Activated CD8-positive, alpha-beta memory T cell treated with anti-CD3 and anti-CD28 coated beads, Interleukin-2, amount 10 ng/mL, durations not matched to agents 7 days and 5 days (primary cell): ENCODE measurements at regions not wholly inside any gene's neighbourhood (a gene's known extent, or its start where the extent isn't known, plus 50 kb on each side); places are given as distances from the start of the nearest gene placed in this dataset.
"Not testable (repeated sequence)": the region's sequence is repeated elsewhere in the genome, so short reads cannot be mapped to it uniquely, and the experiment has no call there.

ENCODE experiments used
- ATAC-seq: fragments of 150-1000 bp; cut with Tn5 transposase; one replicate; pipeline ENCODE4 v1.10.0; 2021; ENCODE audit warnings: moderate library complexity
- CTCF ChIA-PET: fragments of 350-600 bp; sonication (Branson Sonifier 250); formaldehyde crosslinking; loops from one replicate; lab custom pipeline; 2021; ENCODE audit warnings: antibody characterized with exemption; lab: Charles Lee
- DNase-seq: peaks from one replicate; pipeline ENCODE4 v3.0.0-alpha.2; 2020
- H3K27ac Mint-ChIP-seq: one replicate; pipeline ENCODE4 v1.8.0; 2021; ENCODE audit warnings: mild to moderate bottlenecking, mixed read lengths
- H3K27me3 Mint-ChIP-seq: one replicate; pipeline ENCODE4 v1.8.0; 2021; ENCODE audit warnings: mixed read lengths
- H3K36me3 Mint-ChIP-seq: one replicate; pipeline ENCODE4 v1.8.0; 2021; ENCODE audit warnings: mild to moderate bottlenecking, mixed read lengths
- H3K4me1 Mint-ChIP-seq: one replicate; pipeline ENCODE4 v1.8.0; 2021; ENCODE audit warnings: mixed read lengths
- H3K4me3 Mint-ChIP-seq: one replicate; pipeline ENCODE4 v1.8.0; 2021; ENCODE audit warnings: mild to moderate bottlenecking, moderate library complexity, mixed read lengths
- H3K9me3 Mint-ChIP-seq: one replicate; pipeline ENCODE4 v1.8.0; 2022; ENCODE audit warnings: low read depth, mixed read lengths

DNA sequence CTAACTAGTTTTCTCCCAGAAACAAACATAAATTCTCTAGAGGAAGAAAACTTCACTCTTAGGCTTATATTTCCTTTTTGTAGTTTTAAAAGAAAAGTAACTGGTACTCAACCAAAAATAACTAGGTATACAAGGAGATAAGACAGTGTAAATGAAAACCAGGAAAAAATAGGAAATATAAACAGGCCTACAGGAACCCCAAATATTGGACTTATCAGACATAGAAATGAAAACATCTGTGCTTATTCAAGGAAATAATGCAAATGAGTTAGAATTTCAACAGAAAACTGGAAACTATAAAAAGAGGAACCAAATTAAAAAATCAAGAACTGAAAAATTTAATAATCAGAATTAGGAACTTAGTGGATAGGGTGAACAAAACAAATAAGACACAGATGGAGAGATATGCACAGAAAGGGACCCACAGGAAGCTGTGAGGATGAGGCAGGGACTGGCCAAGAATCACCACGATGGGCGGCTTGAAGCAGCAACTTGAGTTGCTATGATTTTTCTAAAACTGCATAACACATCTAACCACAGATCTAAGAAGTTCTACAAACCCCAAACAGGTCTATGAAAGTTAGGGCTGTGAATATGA, 67.5 kb upstream of the ACTRT2 start:
- DNase-seq, result no peak

GRCh38 chr1:2955652-2956051, 65.6 kb upstream of the ACTRT2 start:
- Mint-ChIP-seq H3K4me1 (no peaks in the 10 kb centered on the region), H3K9me3 (peaks cover 17% of the 10 kb centered on the region), H3K27ac (no peak overlapping the region), H3K4me3 (no peak overlapping the region), H3K27me3 (no peaks in the 10 kb centered on the region), H3K36me3 (no peaks in the 10 kb centered on the region)
- CTCF ChIA-PET, result no interaction called here
- ATAC-seq, result no peak
- no peak for DNase-seq

More for the DNA sequence above, 67.5 kb upstream of the ACTRT2 start:
- Mint-ChIP-seq H3K9me3 (peaks cover 17% of the 10 kb centered on the region), H3K27me3 (no peaks in the 10 kb centered on the region), H3K27ac (no peak overlapping the region), H3K4me1 (no peaks in the 10 kb centered on the region), H3K4me3 (no peak overlapping the region), H3K36me3 (no peaks in the 10 kb centered on the region)
- CTCF ChIA-PET, result no interaction called here
- no peak for ATAC-seq

- peaks cover 17% of the 10 kb centered on the region for H3K9me3 Mint-ChIP-seq
- no peaks in the 10 kb centered on the region for H3K36me3 Mint-ChIP-seq
- no peak for ATAC-seq
- DNase-seq, result no peak
- no peak overlapping the region for H3K4me3 Mint-ChIP-seq
- H3K27ac Mint-ChIP-seq, result no peak overlapping the region
- no peaks in the 10 kb centered on the region for H3K4me1 Mint-ChIP-seq
- H3K27me3 Mint-ChIP-seq, result no peaks in the 10 kb centered on the region
- CTCF ChIA-PET, result no interaction called here
Measured at GRCh38 chr1:2956576-2956975, 64.7 kb upstream of the ACTRT2 start.

GRCh38 chr1:2957329-2957728, 63.9 kb upstream of the ACTRT2 start:
- Mint-ChIP-seq H3K36me3 (no peaks in the 10 kb centered on the region), H3K27me3 (no peaks in the 10 kb centered on the region)

DNA sequence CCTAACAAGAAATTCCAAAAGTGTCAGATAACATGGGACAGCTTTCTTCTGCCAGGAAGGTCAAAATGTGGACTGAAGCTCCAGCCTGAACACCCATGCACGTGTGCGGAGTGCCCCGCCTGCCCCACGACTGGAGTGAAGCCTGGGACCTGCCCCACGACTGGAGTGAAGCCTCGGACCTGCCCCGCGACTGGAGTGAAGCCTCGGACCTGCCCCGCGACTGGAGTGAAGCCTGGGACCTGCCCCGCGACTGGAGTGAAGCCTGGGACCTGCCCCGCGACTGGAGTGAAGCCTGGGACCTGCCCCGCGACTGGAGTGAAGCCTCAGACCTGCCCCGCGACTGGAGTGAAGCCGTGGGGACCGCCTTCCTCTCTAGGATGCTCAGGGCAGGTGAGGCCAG, 61.4 kb upstream of the ACTRT2 start:
- not testable (repeated sequence) for H3K27ac Mint-ChIP-seq

More at GRCh38 chr1:2957329-2957728, 63.9 kb upstream of the ACTRT2 start:
- no peaks in the 10 kb centered on the region for H3K4me1 Mint-ChIP-seq
- DNase-seq (no peak), ATAC-seq (no peak)
- no peak overlapping the region for H3K4me3 Mint-ChIP-seq
- no peak overlapping the region for H3K27ac Mint-ChIP-seq
- peaks cover 17% of the 10 kb centered on the region for H3K9me3 Mint-ChIP-seq
- CTCF ChIA-PET, result no interaction called here

DNA sequence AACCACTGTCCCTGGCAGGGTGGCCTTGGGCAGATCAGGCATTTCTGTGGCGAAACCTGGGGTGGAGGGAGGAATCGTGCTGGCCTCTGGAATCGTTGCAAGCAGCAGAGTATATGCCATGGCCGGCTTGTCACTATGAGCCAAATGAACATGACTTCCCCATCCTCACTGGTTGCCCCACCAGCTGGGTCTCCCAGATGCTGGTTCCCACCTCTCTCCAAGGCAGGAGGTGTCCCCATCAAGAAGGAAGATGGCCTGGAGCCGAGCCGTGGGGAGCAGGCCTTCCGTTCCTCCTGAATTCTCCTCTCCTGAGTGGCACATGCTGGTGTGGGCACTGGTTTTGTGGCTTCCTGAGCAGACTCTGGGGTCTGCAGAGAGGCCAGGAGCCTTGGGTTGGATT, 60.2 kb upstream of the ACTRT2 start:
- DNase-seq (no peak), ATAC-seq (no peak)
- Mint-ChIP-seq H3K4me3 (no peak overlapping the region), H3K27me3 (no peaks in the 10 kb centered on the region), H3K4me1 (no peaks in the 10 kb centered on the region), H3K27ac (no peak overlapping the region), H3K36me3 (no peaks in the 10 kb centered on the region), H3K9me3 (peaks cover 5% of the 10 kb centered on the region)
- CTCF ChIA-PET, result no interaction called here

More for the DNA sequence above, 61.4 kb upstream of the ACTRT2 start:
- H3K36me3 Mint-ChIP-seq, H3K27me3 Mint-ChIP-seq, DNase-seq, CTCF ChIA-PET, H3K4me1 Mint-ChIP-seq, H3K4me3 Mint-ChIP-seq, ATAC-seq: not testable (repeated sequence)
- peaks cover 12% of the 10 kb centered on the region for H3K9me3 Mint-ChIP-seq

- peaks cover 4% of the 10 kb centered on the region for H3K9me3 Mint-ChIP-seq
- CTCF ChIA-PET, result no interaction called here
Measured at GRCh38 chr1:2961661-2962060, 59.6 kb upstream of the ACTRT2 start.

GRCh38 chr1:2962061-2962460, 59.2 kb upstream of the ACTRT2 start:
- H3K4me1 Mint-ChIP-seq, result no peaks in the 10 kb centered on the region
- no peaks in the 10 kb centered on the region for H3K27me3 Mint-ChIP-seq
- H3K36me3 Mint-ChIP-seq, result no peaks in the 10 kb centered on the region
- H3K9me3 Mint-ChIP-seq, result peaks cover 4% of the 10 kb centered on the region
- no peak overlapping the region for H3K4me3 Mint-ChIP-seq
- CTCF ChIA-PET, result no interaction called here
- no peak overlapping the region for H3K27ac Mint-ChIP-seq
- no peak for ATAC-seq
- DNase-seq, result no peak

More at GRCh38 chr1:2961661-2962060, 59.6 kb upstream of the ACTRT2 start:
- Mint-ChIP-seq H3K27me3 (no peaks in the 10 kb centered on the region), H3K4me3 (no peak overlapping the region), H3K36me3 (no peaks in the 10 kb centered on the region), H3K27ac (no peak overlapping the region), H3K4me1 (no peaks in the 10 kb centered on the region)
- ATAC-seq (no peak), DNase-seq (no peak)

DNA sequence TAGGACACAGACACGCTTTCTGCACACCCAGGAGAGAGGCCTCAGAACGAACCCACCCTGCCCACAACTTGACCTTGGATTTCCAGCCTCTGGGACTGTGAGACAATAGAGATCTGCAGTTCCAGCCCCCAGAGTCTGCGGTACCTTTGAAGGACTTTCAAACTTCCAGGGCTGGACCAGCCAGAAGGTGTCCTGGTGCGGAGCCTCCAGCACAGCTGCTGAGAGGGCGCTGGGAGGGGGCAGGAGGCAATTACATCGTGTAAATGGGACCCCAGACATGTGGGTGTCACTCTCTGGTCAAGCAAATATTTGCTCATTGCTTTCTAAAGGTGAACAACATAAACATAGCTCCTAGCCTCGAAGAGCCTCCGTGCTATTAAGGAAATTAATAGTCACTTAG, 58.7 kb upstream of the ACTRT2 start:
- Mint-ChIP-seq H3K27ac (no peak overlapping the region), H3K27me3 (no peaks in the 10 kb centered on the region), H3K36me3 (no peaks in the 10 kb centered on the region), H3K9me3 (peaks cover 3% of the 10 kb centered on the region), H3K4me3 (no peak overlapping the region), H3K4me1 (no peaks in the 10 kb centered on the region)
- no peak for ATAC-seq
- no peak for DNase-seq
- CTCF ChIA-PET, result no interaction called here

GRCh38 chr1:2962946-2963345, 58.3 kb upstream of the ACTRT2 start:
- H3K4me3 Mint-ChIP-seq, result no peak overlapping the region
- CTCF ChIA-PET, result no interaction called here

GRCh38 chr1:2965676-2966075, 55.6 kb upstream of the ACTRT2 start:
- H3K27ac Mint-ChIP-seq, result no peak overlapping the region
- no peak overlapping the region for H3K4me3 Mint-ChIP-seq
- CTCF ChIA-PET, result no interaction called here

More at GRCh38 chr1:2962946-2963345, 58.3 kb upstream of the ACTRT2 start:
- DNase-seq, result no peak
- Mint-ChIP-seq H3K36me3 (no peaks in the 10 kb centered on the region), H3K4me1 (no peaks in the 10 kb centered on the region), H3K27ac (no peak overlapping the region), H3K9me3 (no peaks in the 10 kb centered on the region), H3K27me3 (no peaks in the 10 kb centered on the region)
- ATAC-seq, result no peak

DNA sequence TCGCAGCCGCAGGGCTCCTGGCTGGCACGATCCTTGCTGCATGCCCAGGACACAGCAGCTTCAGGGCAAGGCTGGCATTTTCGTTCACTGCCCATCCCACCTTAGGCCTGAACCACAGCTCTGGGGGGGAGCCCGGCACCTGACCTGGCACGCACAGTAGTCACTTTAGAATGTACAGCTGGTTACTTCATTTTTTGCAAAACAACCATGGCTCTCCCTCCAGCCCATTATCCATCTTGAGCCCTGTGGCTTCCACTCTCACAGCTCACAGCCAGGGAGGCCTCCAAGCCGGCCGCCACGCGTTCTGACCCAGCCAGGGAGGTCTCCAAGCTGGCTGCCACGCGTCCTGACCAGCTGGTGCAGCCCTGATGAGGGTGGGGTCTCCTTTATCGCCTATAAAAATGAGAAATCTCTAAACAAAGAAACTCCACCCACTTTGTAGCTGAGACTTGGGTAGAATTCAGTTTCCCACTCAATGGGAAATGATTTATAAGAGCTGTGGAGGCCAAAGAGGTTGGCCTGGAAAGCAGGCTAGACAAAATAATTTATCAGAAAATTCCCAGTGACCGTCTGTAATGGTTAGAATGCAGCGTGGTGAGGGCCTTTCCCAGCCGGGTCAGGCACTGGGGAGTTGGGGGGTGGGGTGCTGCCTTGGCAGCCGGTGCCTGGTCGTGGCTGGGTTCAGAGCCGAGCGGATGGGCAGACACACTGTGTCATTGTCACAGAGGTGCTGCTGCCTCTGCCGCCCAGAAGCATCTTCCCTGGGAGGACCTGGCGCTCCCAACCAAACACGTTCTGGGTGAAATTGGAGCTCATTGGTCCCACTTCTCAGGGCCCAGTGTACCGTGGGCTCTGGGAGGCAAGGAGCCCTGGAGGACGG, 54.6 kb upstream of the ACTRT2 start:
- no peaks in the 10 kb centered on the region for H3K27me3 Mint-ChIP-seq
- CTCF ChIA-PET, result no interaction called here
- H3K4me1 Mint-ChIP-seq, result no peaks in the 10 kb centered on the region
- H3K9me3 Mint-ChIP-seq, result no peaks in the 10 kb centered on the region
- H3K4me3 Mint-ChIP-seq, result no peak overlapping the region
- H3K36me3 Mint-ChIP-seq, result no peaks in the 10 kb centered on the region
- H3K27ac Mint-ChIP-seq, result no peak overlapping the region
- no peak for ATAC-seq
- no peak for DNase-seq

More at GRCh38 chr1:2965676-2966075, 55.6 kb upstream of the ACTRT2 start:
- ATAC-seq (no peak), DNase-seq (no peak)
- Mint-ChIP-seq H3K9me3 (no peaks in the 10 kb centered on the region), H3K27me3 (no peaks in the 10 kb centered on the region), H3K36me3 (no peaks in the 10 kb centered on the region), H3K4me1 (no peaks in the 10 kb centered on the region)

GRCh38 chr1:2967329-2967725, 53.9 kb upstream of the ACTRT2 start:
- H3K36me3 Mint-ChIP-seq, result no peaks in the 10 kb centered on the region
- H3K27me3 Mint-ChIP-seq, result no peaks in the 10 kb centered on the region
- H3K27ac Mint-ChIP-seq, result no peak overlapping the region
- ATAC-seq, result no peak
- CTCF ChIA-PET, result no interaction called here
- DNase-seq, result no peak
- no peak overlapping the region for H3K4me3 Mint-ChIP-seq
- H3K4me1 Mint-ChIP-seq, result no peaks in the 10 kb centered on the region
- H3K9me3 Mint-ChIP-seq, result no peaks in the 10 kb centered on the region

- H3K4me3 Mint-ChIP-seq, result no peak overlapping the region
- no peaks in the 10 kb centered on the region for H3K27me3 Mint-ChIP-seq
- ATAC-seq, result no peak
- peaks cover 2% of the 10 kb centered on the region for H3K4me1 Mint-ChIP-seq
- no peaks in the 10 kb centered on the region for H3K36me3 Mint-ChIP-seq
- DNase-seq, result no peak
- no peaks in the 10 kb centered on the region for H3K9me3 Mint-ChIP-seq
- H3K27ac Mint-ChIP-seq, result no peak overlapping the region
- CTCF ChIA-PET, result no interaction called here
Measured at GRCh38 chr1:2967881-2968280, 53.4 kb upstream of the ACTRT2 start.
